A673 (cell line): ENCODE measurements at regions not wholly inside any gene's neighbourhood (a gene's known extent, or its start where the extent isn't known, plus 50 kb on each side); places are given as distances from the start of the nearest gene placed in this dataset.

Source experiments
- BruUV-seq: library from RNA; stranded (reverse); fragments of 400-500 nt; replicated peaks from 2 replicates; lab custom pipeline; 2021; lab: Mats Ljungman, UMichigan
- CTCF ChIA-PET: fragments of 300-600 bp; sonication (Branson Sonifier 250); formaldehyde crosslinking; loops from one replicate; lab custom pipeline; 2022; ENCODE audit warnings: antibody characterized with exemption; lab: Charles Lee
- POLR2A ChIA-PET: fragments of 300-600 bp; sonication (Branson Sonifier 250); formaldehyde crosslinking; loops from one replicate; lab custom pipeline; 2022; ENCODE audit warnings: antibody characterized with exemption; ENCODE audit not compliant: low non-redundant PET; lab: Charles Lee
- DNase-seq: peaks from one replicate; pipeline ENCODE4 v3.0.0-alpha.2; 2015; ENCODE audit warnings: low spot score
- H3K27ac ChIP-seq: fragments of 200-600 bp; sonication (generic); 2 replicates; pipeline ENCODE4 v1.5.1; 2016; ENCODE audit warnings: mixed run types, low read depth, mild to moderate bottlenecking, mixed read lengths, antibody characterized with exemption, low read length; ENCODE audit not compliant: poor library complexity, severe bottlenecking
- H3K27me3 ChIP-seq: fragments of 200-600 bp; sonication (generic); replicated peaks from 2 replicates; pipeline ENCODE4 v1.6.1; 2017; ENCODE audit warnings: mixed run types, low read depth, mild to moderate bottlenecking, mixed read lengths, antibody characterized with exemption, low read length; ENCODE audit not compliant: insufficient read depth, poor library complexity
- H3K36me3 ChIP-seq: fragments of 200-600 bp; sonication (generic); 2 replicates; pipeline ENCODE4 v1.6.1; 2016; ENCODE audit warnings: mixed run types, mild to moderate bottlenecking, mixed read lengths, antibody characterized with exemption, low read length; ENCODE audit not compliant: insufficient read depth, poor library complexity, severe bottlenecking
- H3K4me1 ChIP-seq: fragments of 200-600 bp; sonication (generic); 2 replicates; pipeline ENCODE4 v1.6.1; 2017; ENCODE audit warnings: mixed run types, mild to moderate bottlenecking, mixed read lengths, antibody characterized with exemption, low read length; ENCODE audit not compliant: insufficient read depth, poor library complexity, severe bottlenecking
- H3K4me3 ChIP-seq: fragments of 200-600 bp; sonication (generic); 2 replicates; pipeline ENCODE4 v1.5.1; 2016; ENCODE audit warnings: low read depth, mixed run types, mild to moderate bottlenecking, mixed read lengths, low read length; ENCODE audit not compliant: poor library complexity, severe bottlenecking
- H3K9me3 ChIP-seq: fragments of 200-600 bp; sonication (generic); 2 replicates; pipeline ENCODE4 v1.6.1; 2016; ENCODE audit warnings: mixed run types, low read depth, mild to moderate bottlenecking, mixed read lengths, antibody characterized with exemption, low read length; ENCODE audit not compliant: poor library complexity, severe bottlenecking
- EZH2 ChIP-seq: fragments of 200-600 bp; sonication (generic); IDR thresholded peaks from 2 replicates; pipeline ENCODE4 v1.6.1; 2017; ENCODE audit warnings: borderline replicate concordance, low read depth, mild to moderate bottlenecking, mixed read lengths, antibody characterized with exemption, low read length; ENCODE audit not compliant: poor library complexity, severe bottlenecking
- intact Hi-C: fragments of 100-400 bp; cut with micrococcal nuclease; formaldehyde crosslinking; loops from one replicate; pipeline ENCODE4 v1.10.0; 2022; ENCODE audit not compliant: unreplicated experiment
- TF ChIP-seq, protein P1 (sequence below): fragments of 300-800, 200-600 bp; sonication (generic); conservative IDR thresholded peaks from 2 replicates; pipeline ENCODE4 v1.5.1; 2017; ENCODE audit warnings: low read depth, mild to moderate bottlenecking, antibody characterized with exemption, low read length, moderate library complexity, mixed read lengths

DNA sequence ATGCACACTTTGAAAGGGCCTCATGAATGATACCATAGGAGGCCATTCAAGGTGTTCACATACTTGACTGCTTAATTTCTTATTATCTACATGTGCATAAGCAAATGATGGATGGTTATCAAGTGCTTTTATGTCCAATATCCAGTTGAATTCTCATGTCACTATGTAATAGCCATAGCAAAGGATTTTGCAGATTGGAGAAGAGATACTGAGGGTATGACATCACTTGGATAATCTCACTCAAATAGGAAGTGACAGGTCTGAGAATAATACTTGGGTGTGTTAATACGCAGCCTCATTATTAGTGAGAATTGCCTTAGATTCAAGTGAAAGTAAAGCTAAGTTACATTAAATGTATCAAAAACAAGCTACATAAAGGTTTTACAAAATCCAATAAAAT is 1208.6 kb downstream of the CDH11 start:
- H3K36me3 ChIP-seq, result no peaks in the 10 kb centered on the region
- no TSS peak for BruUV-seq
- TF ChIP-seq, protein P1, sequence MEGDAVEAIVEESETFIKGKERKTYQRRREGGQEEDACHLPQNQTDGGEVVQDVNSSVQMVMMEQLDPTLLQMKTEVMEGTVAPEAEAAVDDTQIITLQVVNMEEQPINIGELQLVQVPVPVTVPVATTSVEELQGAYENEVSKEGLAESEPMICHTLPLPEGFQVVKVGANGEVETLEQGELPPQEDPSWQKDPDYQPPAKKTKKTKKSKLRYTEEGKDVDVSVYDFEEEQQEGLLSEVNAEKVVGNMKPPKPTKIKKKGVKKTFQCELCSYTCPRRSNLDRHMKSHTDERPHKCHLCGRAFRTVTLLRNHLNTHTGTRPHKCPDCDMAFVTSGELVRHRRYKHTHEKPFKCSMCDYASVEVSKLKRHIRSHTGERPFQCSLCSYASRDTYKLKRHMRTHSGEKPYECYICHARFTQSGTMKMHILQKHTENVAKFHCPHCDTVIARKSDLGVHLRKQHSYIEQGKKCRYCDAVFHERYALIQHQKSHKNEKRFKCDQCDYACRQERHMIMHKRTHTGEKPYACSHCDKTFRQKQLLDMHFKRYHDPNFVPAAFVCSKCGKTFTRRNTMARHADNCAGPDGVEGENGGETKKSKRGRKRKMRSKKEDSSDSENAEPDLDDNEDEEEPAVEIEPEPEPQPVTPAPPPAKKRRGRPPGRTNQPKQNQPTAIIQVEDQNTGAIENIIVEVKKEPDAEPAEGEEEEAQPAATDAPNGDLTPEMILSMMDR, result no peak
- H3K27me3 ChIP-seq, result no peaks in the 10 kb centered on the region
- H3K4me1 ChIP-seq, result no peaks in the 10 kb centered on the region
- no peak overlapping the region for H3K27ac ChIP-seq
- intact Hi-C loops, result no loop called here
- ChIA-PET CTCF (no interaction called here), POLR2A (no interaction called here)
- no peaks in the 10 kb centered on the region for H3K9me3 ChIP-seq
- H3K4me3 ChIP-seq, result no peak overlapping the region
- no peak for DNase-seq

DNA sequence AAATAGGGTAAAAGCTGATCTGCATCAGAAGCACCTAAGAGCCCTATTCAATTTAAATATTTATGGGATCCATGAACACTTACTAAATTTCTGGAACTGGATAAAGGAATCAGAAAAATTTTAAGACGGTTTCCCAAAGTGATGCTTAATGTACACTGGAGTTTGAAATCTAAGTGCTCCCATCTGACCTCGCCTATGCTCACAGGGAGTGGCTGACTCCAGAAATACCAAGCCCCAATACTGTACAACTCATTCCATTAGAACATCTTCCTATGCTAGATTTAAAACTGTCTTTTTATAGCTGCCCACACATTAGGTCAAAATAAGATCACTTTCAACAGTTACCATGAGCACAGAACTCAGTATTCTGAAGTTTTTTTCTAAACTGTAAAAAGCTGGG is 1214.6 kb downstream of the CDH11 start:
- no peaks in the 10 kb centered on the region for H3K4me1 ChIP-seq
- H3K9me3 ChIP-seq, result no peaks in the 10 kb centered on the region
- no peak overlapping the region for H3K4me3 ChIP-seq
- TF ChIP-seq EZH2, result no peak
- TF ChIP-seq, protein P1, result no peak
- ChIA-PET POLR2A (no interaction called here), CTCF (no interaction called here)
- H3K36me3 ChIP-seq, result no peaks in the 10 kb centered on the region
- BruUV-seq, result no TSS peak
- no peak for DNase-seq
- no peak overlapping the region for H3K27ac ChIP-seq
- no peaks in the 10 kb centered on the region for H3K27me3 ChIP-seq
- intact Hi-C loops, result no loop called here

GRCh38 chr16:63904930-63905329 is 1216.9 kb downstream of the CDH11 start:
- no peak for DNase-seq
- Histone ChIP-seq H3K27ac (no peak overlapping the region), H3K4me1 (no peaks in the 10 kb centered on the region), H3K27me3 (no peaks in the 10 kb centered on the region), H3K9me3 (no peaks in the 10 kb centered on the region), H3K36me3 (no peaks in the 10 kb centered on the region), H3K4me3 (no peak overlapping the region)
- ChIA-PET CTCF (no interaction called here), POLR2A (interaction anchor here (0.6 kb wide), 1 partner anchor 10 kb away, joined by 3 read pairs; no protein-coding TSS in a partner anchor)
- TF ChIP-seq, protein P1, result no peak
- BruUV-seq, result no TSS peak
- intact Hi-C loops, result no loop called here
